ENCODE measurements at regions not wholly inside any gene's neighbourhood (a gene's known extent, or its start where the extent isn't known, plus 50 kb on each side); places are given as distances from the start of the nearest gene placed in this dataset.

- peak; percentile 56 for TF ChIP-seq ZBTB20 (tag by site-specific recombination; IDR thresholded peaks at IDR 0.05)
- TF ChIP-seq ZNF112 (tag by site-specific recombination; IDR thresholded peaks at IDR 0.05) = peak; percentile 34; the same call in 1 of the 2 replicates
- TF ChIP-seq ZBTB7A (tag by site-specific recombination; IDR thresholded peaks at IDR 0.05; ENCODE audit: low read depth) = 0 out of 2 replicates have a peak, but pooled peaks have one; percentile 53
- TF ChIP-seq ZNF324 (tag by site-specific recombination; IDR thresholded peaks at IDR 0.05) = peak; percentile 73; the same call in 1 of the 2 replicates
- no peak for TF ChIP-seq ZNF426 (tag by site-specific recombination; IDR thresholded peaks at IDR 0.05)
- TF ChIP-seq, protein P1, sequence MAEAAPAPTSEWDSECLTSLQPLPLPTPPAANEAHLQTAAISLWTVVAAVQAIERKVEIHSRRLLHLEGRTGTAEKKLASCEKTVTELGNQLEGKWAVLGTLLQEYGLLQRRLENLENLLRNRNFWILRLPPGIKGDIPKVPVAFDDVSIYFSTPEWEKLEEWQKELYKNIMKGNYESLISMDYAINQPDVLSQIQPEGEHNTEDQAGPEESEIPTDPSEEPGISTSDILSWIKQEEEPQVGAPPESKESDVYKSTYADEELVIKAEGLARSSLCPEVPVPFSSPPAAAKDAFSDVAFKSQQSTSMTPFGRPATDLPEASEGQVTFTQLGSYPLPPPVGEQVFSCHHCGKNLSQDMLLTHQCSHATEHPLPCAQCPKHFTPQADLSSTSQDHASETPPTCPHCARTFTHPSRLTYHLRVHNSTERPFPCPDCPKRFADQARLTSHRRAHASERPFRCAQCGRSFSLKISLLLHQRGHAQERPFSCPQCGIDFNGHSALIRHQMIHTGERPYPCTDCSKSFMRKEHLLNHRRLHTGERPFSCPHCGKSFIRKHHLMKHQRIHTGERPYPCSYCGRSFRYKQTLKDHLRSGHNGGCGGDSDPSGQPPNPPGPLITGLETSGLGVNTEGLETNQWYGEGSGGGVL (tag by site-specific recombination; IDR thresholded peaks at IDR 0.05) = peak; percentile 57
- no peak for TF ChIP-seq CTCF (tag by site-specific recombination; IDR thresholded peaks at IDR 0.05)
- TF ChIP-seq, protein P2, sequence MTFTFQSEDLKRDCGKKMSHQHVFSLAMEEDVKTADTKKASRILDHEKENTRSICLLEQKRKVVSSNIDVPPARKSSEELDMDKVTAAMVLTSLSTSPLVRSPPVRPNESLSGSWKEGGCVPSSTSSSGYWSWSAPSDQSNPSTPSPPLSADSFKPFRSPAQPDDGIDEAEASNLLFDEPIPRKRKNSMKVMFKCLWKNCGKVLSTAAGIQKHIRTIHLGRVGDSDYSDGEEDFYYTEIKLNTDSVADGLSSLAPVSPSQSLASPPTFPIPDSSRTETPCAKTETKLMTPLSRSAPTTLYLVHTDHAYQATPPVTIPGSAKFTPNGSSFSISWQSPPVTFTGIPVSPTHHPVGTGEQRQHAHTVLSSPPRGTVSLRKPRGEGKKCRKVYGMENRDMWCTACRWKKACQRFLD (tag by site-specific recombination; IDR thresholded peaks at IDR 0.05) = no peak
- TF ChIP-seq, protein P3, sequence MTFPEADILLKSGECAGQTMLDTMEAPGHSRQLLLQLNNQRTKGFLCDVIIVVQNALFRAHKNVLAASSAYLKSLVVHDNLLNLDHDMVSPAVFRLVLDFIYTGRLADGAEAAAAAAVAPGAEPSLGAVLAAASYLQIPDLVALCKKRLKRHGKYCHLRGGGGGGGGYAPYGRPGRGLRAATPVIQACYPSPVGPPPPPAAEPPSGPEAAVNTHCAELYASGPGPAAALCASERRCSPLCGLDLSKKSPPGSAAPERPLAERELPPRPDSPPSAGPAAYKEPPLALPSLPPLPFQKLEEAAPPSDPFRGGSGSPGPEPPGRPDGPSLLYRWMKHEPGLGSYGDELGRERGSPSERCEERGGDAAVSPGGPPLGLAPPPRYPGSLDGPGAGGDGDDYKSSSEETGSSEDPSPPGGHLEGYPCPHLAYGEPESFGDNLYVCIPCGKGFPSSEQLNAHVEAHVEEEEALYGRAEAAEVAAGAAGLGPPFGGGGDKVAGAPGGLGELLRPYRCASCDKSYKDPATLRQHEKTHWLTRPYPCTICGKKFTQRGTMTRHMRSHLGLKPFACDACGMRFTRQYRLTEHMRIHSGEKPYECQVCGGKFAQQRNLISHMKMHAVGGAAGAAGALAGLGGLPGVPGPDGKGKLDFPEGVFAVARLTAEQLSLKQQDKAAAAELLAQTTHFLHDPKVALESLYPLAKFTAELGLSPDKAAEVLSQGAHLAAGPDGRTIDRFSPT (tag by site-specific recombination; IDR thresholded peaks at IDR 0.05) = peak; percentile 92
- no peak for TF ChIP-seq ZNF423 (tag by site-specific recombination; IDR thresholded peaks at IDR 0.05)
- peak; percentile 69; the same call in 1 of the 2 replicates for TF ChIP-seq SCRT1 (tag by site-specific recombination; IDR thresholded peaks at IDR 0.05; ENCODE audit: borderline replicate concordance)
- TF ChIP-seq, protein P4, sequence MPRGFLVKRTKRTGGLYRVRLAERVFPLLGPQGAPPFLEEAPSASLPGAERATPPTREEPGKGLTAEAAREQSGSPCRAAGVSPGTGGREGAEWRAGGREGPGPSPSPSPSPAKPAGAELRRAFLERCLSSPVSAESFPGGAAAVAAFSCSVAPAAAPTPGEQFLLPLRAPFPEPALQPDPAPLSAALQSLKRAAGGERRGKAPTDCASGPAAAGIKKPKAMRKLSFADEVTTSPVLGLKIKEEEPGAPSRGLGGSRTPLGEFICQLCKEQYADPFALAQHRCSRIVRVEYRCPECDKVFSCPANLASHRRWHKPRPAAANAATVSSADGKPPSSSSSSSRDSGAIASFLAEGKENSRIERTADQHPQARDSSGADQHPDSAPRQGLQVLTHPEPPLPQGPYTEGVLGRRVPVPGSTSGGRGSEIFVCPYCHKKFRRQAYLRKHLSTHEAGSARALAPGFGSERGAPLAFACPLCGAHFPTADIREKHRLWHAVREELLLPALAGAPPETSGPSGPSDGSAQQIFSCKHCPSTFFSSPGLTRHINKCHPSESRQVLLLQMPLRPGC (tag by site-specific recombination; IDR thresholded peaks at IDR 0.05) = peak; percentile 100
- TF ChIP-seq BCL11A (tag by site-specific recombination; IDR thresholded peaks at IDR 0.05; ENCODE audit: low read depth) = peak; percentile 78; the same call in 1 of the 2 replicates
- peak; percentile 45; the same call in 1 of the 2 replicates for TF ChIP-seq ZNF692 (tag by site-specific recombination; IDR thresholded peaks at IDR 0.05)
- TF ChIP-seq, protein P5, sequence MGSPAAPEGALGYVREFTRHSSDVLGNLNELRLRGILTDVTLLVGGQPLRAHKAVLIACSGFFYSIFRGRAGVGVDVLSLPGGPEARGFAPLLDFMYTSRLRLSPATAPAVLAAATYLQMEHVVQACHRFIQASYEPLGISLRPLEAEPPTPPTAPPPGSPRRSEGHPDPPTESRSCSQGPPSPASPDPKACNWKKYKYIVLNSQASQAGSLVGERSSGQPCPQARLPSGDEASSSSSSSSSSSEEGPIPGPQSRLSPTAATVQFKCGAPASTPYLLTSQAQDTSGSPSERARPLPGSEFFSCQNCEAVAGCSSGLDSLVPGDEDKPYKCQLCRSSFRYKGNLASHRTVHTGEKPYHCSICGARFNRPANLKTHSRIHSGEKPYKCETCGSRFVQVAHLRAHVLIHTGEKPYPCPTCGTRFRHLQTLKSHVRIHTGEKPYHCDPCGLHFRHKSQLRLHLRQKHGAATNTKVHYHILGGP (tag by site-specific recombination; IDR thresholded peaks at IDR 0.05) = peak; percentile 27; the same call in 1 of the 2 replicates
- peak; percentile 97 for TF ChIP-seq ZBTB44 (tag by site-specific recombination; IDR thresholded peaks at IDR 0.05)
- peak; percentile 93; the same call in 1 of the 2 replicates for TF ChIP-seq GLI2 (tag by site-specific recombination; IDR thresholded peaks at IDR 0.05; ENCODE audit: borderline replicate concordance, low read depth)
- 0 out of 2 replicates have a peak, but pooled peaks have one; percentile 13 for TF ChIP-seq ZNF335 (tag by site-specific recombination; conservative IDR thresholded peaks at IDR 0.05)
- TF ChIP-seq ZNF776 (tag by site-specific recombination; IDR thresholded peaks at IDR 0.05; ENCODE audit: borderline replicate concordance) = no peak
- peak; percentile 79; the same call in 1 of the 2 replicates for TF ChIP-seq ZFP37 (tag by site-specific recombination; IDR thresholded peaks at IDR 0.05)
- peak; percentile 89 for TF ChIP-seq PRDM6 (tag by site-specific recombination; IDR thresholded peaks at IDR 0.05)
- no peak for TF ChIP-seq ZNF155 (tag by site-specific recombination; IDR thresholded peaks at IDR 0.05)
- TF ChIP-seq IKZF3 (tag by site-specific recombination; IDR thresholded peaks at IDR 0.05) = peak; percentile 85; the same call in 1 of the 2 replicates
Observed at GRCh38 chr18:49656073-49656692, 94.3 kb downstream of the LIPG start (continued).

All from HEK293 (cell line).